Osteocyte (in vitro differentiated cells): ENCODE measurements at regions not wholly inside any gene's neighbourhood (a gene's known extent, or its start where the extent isn't known, plus 50 kb on each side); places are given as distances from the start of the nearest gene placed in this dataset.

Source experiments
- DNase-seq: peaks from one replicate; pipeline ENCODE4 v3.0.0; 2021; ENCODE audit warnings: mixed read lengths; ENCODE audit not compliant: unreplicated experiment; ENCODE audit errors: extremely low spot score
- H3K27ac Mint-ChIP-seq: one replicate; pipeline ENCODE4 v1.8.0; 2021; ENCODE audit warnings: mild to moderate bottlenecking, mixed read lengths; ENCODE audit not compliant: unreplicated experiment
- H3K27me3 Mint-ChIP-seq: one replicate; pipeline ENCODE4 v1.8.0; 2021; ENCODE audit warnings: mixed read lengths; ENCODE audit not compliant: unreplicated experiment
- H3K36me3 Mint-ChIP-seq: one replicate; pipeline ENCODE4 v1.8.0; 2021; ENCODE audit warnings: mixed read lengths; ENCODE audit not compliant: unreplicated experiment
- H3K4me1 Mint-ChIP-seq: one replicate; pipeline ENCODE4 v1.8.0; 2021; ENCODE audit warnings: mixed read lengths; ENCODE audit not compliant: unreplicated experiment
- H3K4me3 Mint-ChIP-seq: one replicate; pipeline ENCODE4 v1.8.0; 2021; ENCODE audit warnings: mild to moderate bottlenecking, moderate library complexity, mixed read lengths; ENCODE audit not compliant: unreplicated experiment
- H3K9me3 Mint-ChIP-seq: one replicate; pipeline ENCODE4 v1.8.0; 2021; ENCODE audit warnings: mixed read lengths; ENCODE audit not compliant: unreplicated experiment
- TF ChIP-seq, protein P1 (sequence below): fragments of 200-600 bp; sonication (generic); IDR thresholded peaks from 2 replicates; pipeline ENCODE4 v1.5.0; 2021; ENCODE audit warnings: antibody characterized with exemption, mild to moderate bottlenecking, moderate library complexity

- no peak overlapping the region for H3K4me3 Mint-ChIP-seq
- no peaks in the 10 kb centered on the region for H3K4me1 Mint-ChIP-seq
- TF ChIP-seq, protein P1, sequence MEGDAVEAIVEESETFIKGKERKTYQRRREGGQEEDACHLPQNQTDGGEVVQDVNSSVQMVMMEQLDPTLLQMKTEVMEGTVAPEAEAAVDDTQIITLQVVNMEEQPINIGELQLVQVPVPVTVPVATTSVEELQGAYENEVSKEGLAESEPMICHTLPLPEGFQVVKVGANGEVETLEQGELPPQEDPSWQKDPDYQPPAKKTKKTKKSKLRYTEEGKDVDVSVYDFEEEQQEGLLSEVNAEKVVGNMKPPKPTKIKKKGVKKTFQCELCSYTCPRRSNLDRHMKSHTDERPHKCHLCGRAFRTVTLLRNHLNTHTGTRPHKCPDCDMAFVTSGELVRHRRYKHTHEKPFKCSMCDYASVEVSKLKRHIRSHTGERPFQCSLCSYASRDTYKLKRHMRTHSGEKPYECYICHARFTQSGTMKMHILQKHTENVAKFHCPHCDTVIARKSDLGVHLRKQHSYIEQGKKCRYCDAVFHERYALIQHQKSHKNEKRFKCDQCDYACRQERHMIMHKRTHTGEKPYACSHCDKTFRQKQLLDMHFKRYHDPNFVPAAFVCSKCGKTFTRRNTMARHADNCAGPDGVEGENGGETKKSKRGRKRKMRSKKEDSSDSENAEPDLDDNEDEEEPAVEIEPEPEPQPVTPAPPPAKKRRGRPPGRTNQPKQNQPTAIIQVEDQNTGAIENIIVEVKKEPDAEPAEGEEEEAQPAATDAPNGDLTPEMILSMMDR: no peak
- no peak for DNase-seq
- H3K27me3 Mint-ChIP-seq: no peaks in the 10 kb centered on the region
- peaks cover 8% of the 10 kb centered on the region for H3K9me3 Mint-ChIP-seq
- no peak overlapping the region for H3K27ac Mint-ChIP-seq
- no peaks in the 10 kb centered on the region for H3K36me3 Mint-ChIP-seq
These were observed 804.7 kb upstream of the SLITRK1 start for GRCh38 chr13:84686973-84687372.

- Mint-ChIP-seq H3K27me3 (no peaks in the 10 kb centered on the region), H3K4me1 (no peaks in the 10 kb centered on the region), H3K27ac (no peak overlapping the region), H3K4me3 (no peak overlapping the region), H3K9me3 (peaks cover 8% of the 10 kb centered on the region), H3K36me3 (no peaks in the 10 kb centered on the region)
- no peak for DNase-seq
- TF ChIP-seq, protein P1: no peak
These were observed 804.2 kb upstream of the SLITRK1 start for GRCh38 chr13:84686458-84686857.

GRCh38 chr13:84684804-84685203 lies 802.5 kb upstream of the SLITRK1 start:
- H3K9me3 Mint-ChIP-seq: peaks cover 8% of the 10 kb centered on the region
- no peaks in the 10 kb centered on the region for H3K36me3 Mint-ChIP-seq
- TF ChIP-seq, protein P1: no peak
- H3K27ac Mint-ChIP-seq: no peak overlapping the region
- no peaks in the 10 kb centered on the region for H3K27me3 Mint-ChIP-seq
- DNase-seq: no peak
- H3K4me3 Mint-ChIP-seq: no peak overlapping the region
- peaks cover 5% of the 10 kb centered on the region for H3K4me1 Mint-ChIP-seq

- TF ChIP-seq, protein P1: no peak
- peaks cover 5% of the 10 kb centered on the region for H3K4me1 Mint-ChIP-seq
- no peak overlapping the region for H3K4me3 Mint-ChIP-seq
These were observed 801.9 kb upstream of the SLITRK1 start for GRCh38 chr13:84684048-84684662.

DNA sequence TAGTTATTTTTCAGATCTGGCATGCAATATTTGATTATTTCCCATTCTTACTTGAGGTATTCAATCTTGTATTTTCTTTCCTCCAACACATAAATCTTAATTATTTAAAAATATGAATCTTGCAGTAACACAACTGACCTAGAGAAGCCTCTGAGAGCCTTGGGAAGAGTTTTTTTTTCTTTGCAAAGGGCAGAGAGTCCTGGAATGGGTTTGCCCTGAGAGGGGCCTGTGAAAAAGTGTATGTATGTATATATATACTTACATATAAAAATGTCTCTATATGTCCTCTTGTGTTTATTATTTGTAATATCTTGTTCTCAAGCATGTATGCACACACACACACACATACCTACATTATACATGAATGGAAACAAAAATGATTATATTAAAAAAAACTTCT lies 801.2 kb upstream of the SLITRK1 start:
- H3K36me3 Mint-ChIP-seq: no peaks in the 10 kb centered on the region
- no peak for DNase-seq
- TF ChIP-seq, protein P1: no peak
- peaks cover 5% of the 10 kb centered on the region for H3K4me1 Mint-ChIP-seq
- H3K9me3 Mint-ChIP-seq: peaks cover 8% of the 10 kb centered on the region
- H3K27ac Mint-ChIP-seq: no peak overlapping the region
- H3K4me3 Mint-ChIP-seq: no peak overlapping the region
- no peaks in the 10 kb centered on the region for H3K27me3 Mint-ChIP-seq

More at GRCh38 chr13:84684048-84684662, 801.9 kb upstream of the SLITRK1 start:
- Mint-ChIP-seq H3K9me3 (peaks cover 8% of the 10 kb centered on the region), H3K27me3 (no peaks in the 10 kb centered on the region), H3K36me3 (no peaks in the 10 kb centered on the region), H3K27ac (no peak overlapping the region)
- no peak for DNase-seq
